ENCODE measurements at regions not wholly inside any gene's neighbourhood (a gene's known extent, or its start where the extent isn't known, plus 50 kb on each side); places are given as distances from the start of the nearest gene placed in this dataset.

- TF ChIP-seq CTCF (IDR thresholded peaks at IDR 0.05) (no peak), ZFX (IDR thresholded peaks at IDR 0.05; ENCODE audit: borderline replicate concordance) (no peak)
- H3K27ac ChIP-seq = no peak overlapping the region
These were observed 423.1 kb downstream of the SHANK2 start for GRCh38 chr11:70829134-70829885.

GRCh38 chr11:70829886-70830272 is 422.5 kb downstream of the SHANK2 start:
- H3K27ac ChIP-seq = no peak overlapping the region
- no peak for TF ChIP-seq CTCF (IDR thresholded peaks at IDR 0.05)
- TF ChIP-seq ZFX (IDR thresholded peaks at IDR 0.05; ENCODE audit: borderline replicate concordance) = no peak

GRCh38 chr11:70833011-70833410 is 419.4 kb downstream of the SHANK2 start:
- H3K27ac ChIP-seq = no peak overlapping the region
- TF ChIP-seq CTCF (IDR thresholded peaks at IDR 0.05) (no peak), ZFX (IDR thresholded peaks at IDR 0.05; ENCODE audit: borderline replicate concordance) (no peak)

GRCh38 chr11:70833554-70833953 is 418.8 kb downstream of the SHANK2 start:
- no peak overlapping the region for H3K27ac ChIP-seq
- TF ChIP-seq ZFX (IDR thresholded peaks at IDR 0.05; ENCODE audit: borderline replicate concordance) (no peak), CTCF (IDR thresholded peaks at IDR 0.05) (no peak)

- H3K27ac ChIP-seq = no peak overlapping the region
- TF ChIP-seq CTCF (IDR thresholded peaks at IDR 0.05) (no peak), ZFX (IDR thresholded peaks at IDR 0.05; ENCODE audit: borderline replicate concordance) (no peak)
These were observed 418.0 kb downstream of the SHANK2 start for GRCh38 chr11:70834277-70834940.

GRCh38 chr11:70834984-70835560 is 417.3 kb downstream of the SHANK2 start:
- no peak overlapping the region for H3K27ac ChIP-seq
- no peak for TF ChIP-seq CTCF (IDR thresholded peaks at IDR 0.05)
- TF ChIP-seq ZFX (IDR thresholded peaks at IDR 0.05; ENCODE audit: borderline replicate concordance) = no peak

GRCh38 chr11:70836071-70836470 is 416.3 kb downstream of the SHANK2 start:
- TF ChIP-seq CTCF (IDR thresholded peaks at IDR 0.05) (no peak), ZFX (IDR thresholded peaks at IDR 0.05; ENCODE audit: borderline replicate concordance) (no peak)
- no peak overlapping the region for H3K27ac ChIP-seq
